Body of pancreas (tissue), 4 donors: ENCODE measurements at regions not wholly inside any gene's neighbourhood (a gene's known extent, or its start where the extent isn't known, plus 50 kb on each side); places are given as distances from the start of the nearest gene placed in this dataset.

Experiments
- POLR2A ChIP-seq, 3 donors: fragments of 450-650 bp; IDR thresholded peaks; one replicate each; pipeline ENCODE4 v1.6.1; 2016; ENCODE audit warnings: antibody characterized with exemption in 3 of 3, mild to moderate bottlenecking in 2 of 3
- TF ChIP-seq, protein P1 (sequence below), 7 experiments: fragments of 450-650 bp in 4 of 7; fragments of 200-600 bp in 3 of 7; sonication (generic) in 3 of 7; IDR thresholded peaks; one replicate each; pipeline ENCODE4 v1.5.1; 2016 to 2019; ENCODE audit warnings: antibody characterized with exemption in 7 of 7

DNA sequence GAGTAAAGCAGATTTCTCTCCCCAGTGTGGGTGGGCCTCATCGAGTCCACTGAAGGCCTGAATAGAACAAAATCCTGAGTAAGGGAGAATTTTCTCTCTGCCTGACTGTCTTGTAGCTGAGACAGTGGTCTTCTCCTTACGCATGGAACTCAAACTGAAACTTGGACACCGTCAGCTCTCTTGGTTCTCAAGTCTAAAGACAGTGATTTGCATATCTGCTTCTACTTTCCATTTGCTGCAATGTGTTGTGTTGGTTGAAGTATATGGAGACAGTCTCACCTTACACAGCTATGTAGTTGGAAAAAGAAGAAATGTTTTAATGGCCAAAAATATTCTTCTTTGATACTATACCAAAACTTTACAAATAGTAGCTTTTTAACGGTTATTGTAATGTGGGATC, 160.2 kb upstream of the LMNTD1 start:
- TF ChIP-seq, protein P1, sequence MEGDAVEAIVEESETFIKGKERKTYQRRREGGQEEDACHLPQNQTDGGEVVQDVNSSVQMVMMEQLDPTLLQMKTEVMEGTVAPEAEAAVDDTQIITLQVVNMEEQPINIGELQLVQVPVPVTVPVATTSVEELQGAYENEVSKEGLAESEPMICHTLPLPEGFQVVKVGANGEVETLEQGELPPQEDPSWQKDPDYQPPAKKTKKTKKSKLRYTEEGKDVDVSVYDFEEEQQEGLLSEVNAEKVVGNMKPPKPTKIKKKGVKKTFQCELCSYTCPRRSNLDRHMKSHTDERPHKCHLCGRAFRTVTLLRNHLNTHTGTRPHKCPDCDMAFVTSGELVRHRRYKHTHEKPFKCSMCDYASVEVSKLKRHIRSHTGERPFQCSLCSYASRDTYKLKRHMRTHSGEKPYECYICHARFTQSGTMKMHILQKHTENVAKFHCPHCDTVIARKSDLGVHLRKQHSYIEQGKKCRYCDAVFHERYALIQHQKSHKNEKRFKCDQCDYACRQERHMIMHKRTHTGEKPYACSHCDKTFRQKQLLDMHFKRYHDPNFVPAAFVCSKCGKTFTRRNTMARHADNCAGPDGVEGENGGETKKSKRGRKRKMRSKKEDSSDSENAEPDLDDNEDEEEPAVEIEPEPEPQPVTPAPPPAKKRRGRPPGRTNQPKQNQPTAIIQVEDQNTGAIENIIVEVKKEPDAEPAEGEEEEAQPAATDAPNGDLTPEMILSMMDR (IDR thresholded peaks at IDR 0.05), result no peak
- no peak for TF ChIP-seq POLR2A (IDR thresholded peaks at IDR 0.05)
